ENCODE measurements at regions not wholly inside any gene's neighbourhood (a gene's known extent, or its start where the extent isn't known, plus 50 kb on each side); places are given as distances from the start of the nearest gene placed in this dataset.

- no peak overlapping the region for H3K27ac ChIP-seq (replicated peaks)
- H3K4me3 ChIP-seq (replicated peaks; ENCODE audit: insufficient read depth, low read length) = no peak overlapping the region
- DNase-seq (ENCODE audit: low read depth in 1 of 2, low spot score in 1 of 2) = no peak
- no peaks in the 10 kb centered on the region for H3K27me3 ChIP-seq (ENCODE audit: insufficient read depth, poor library complexity, severe bottlenecking)
- TF ChIP-seq REST (IDR thresholded peaks at IDR 0.05; ENCODE audit: insufficient replicate concordance, low read depth) (no peak), CTCF (IDR thresholded peaks at IDR 0.05; ENCODE audit: insufficient read depth, low read length) (no peak), SPI1 (IDR thresholded peaks at IDR 0.05; ENCODE audit: borderline replicate concordance, low read depth) (no peak), POLR2AphosphoS5 (IDR thresholded peaks at IDR 0.05; ENCODE audit: low read depth) (no peak), GABPA (IDR thresholded peaks at IDR 0.05; ENCODE audit: low read depth) (no peak)
Observed at GRCh38 chr4:18441676-18442075, 420.1 kb upstream of the LCORL start.

GRCh38 chr4:18441203-18441590 is 419.6 kb upstream of the LCORL start:
- Histone ChIP-seq H3K4me3 (replicated peaks; ENCODE audit: insufficient read depth, low read length) (no peak overlapping the region), H3K27ac (replicated peaks) (no peak overlapping the region), H3K27me3 (ENCODE audit: insufficient read depth, poor library complexity, severe bottlenecking) (no peaks in the 10 kb centered on the region)
- DNase-seq (ENCODE audit: low read depth in 1 of 2, low spot score in 1 of 2) = no peak
- no peak for TF ChIP-seq CTCF (IDR thresholded peaks at IDR 0.05; ENCODE audit: insufficient read depth, low read length)

GRCh38 chr4:18440527-18441202 is 419.1 kb upstream of the LCORL start:
- TF ChIP-seq REST (IDR thresholded peaks at IDR 0.05; ENCODE audit: insufficient replicate concordance, low read depth) (no peak), SPI1 (IDR thresholded peaks at IDR 0.05; ENCODE audit: borderline replicate concordance, low read depth) (no peak), CTCF (IDR thresholded peaks at IDR 0.05; ENCODE audit: insufficient read depth, low read length) (no peak), POLR2AphosphoS5 (IDR thresholded peaks at IDR 0.05; ENCODE audit: low read depth) (no peak), GABPA (IDR thresholded peaks at IDR 0.05; ENCODE audit: low read depth) (no peak)
- H3K4me3 ChIP-seq (replicated peaks; ENCODE audit: insufficient read depth, low read length) = no peak overlapping the region
- H3K27me3 ChIP-seq (ENCODE audit: insufficient read depth, poor library complexity, severe bottlenecking) = no peaks in the 10 kb centered on the region
- DNase-seq (ENCODE audit: low read depth in 1 of 2, low spot score in 1 of 2) = no peak
- no peak overlapping the region for H3K27ac ChIP-seq (replicated peaks)

GRCh38 chr4:18439311-18439710 is 417.8 kb upstream of the LCORL start:
- TF ChIP-seq REST (IDR thresholded peaks at IDR 0.05; ENCODE audit: insufficient replicate concordance, low read depth) (no peak), SPI1 (IDR thresholded peaks at IDR 0.05; ENCODE audit: borderline replicate concordance, low read depth) (no peak), CTCF (IDR thresholded peaks at IDR 0.05; ENCODE audit: insufficient read depth, low read length) (no peak), POLR2AphosphoS5 (IDR thresholded peaks at IDR 0.05; ENCODE audit: low read depth) (no peak), GABPA (IDR thresholded peaks at IDR 0.05; ENCODE audit: low read depth) (no peak)

More at GRCh38 chr4:18439311-18439710, 417.8 kb upstream of the LCORL start:
- Histone ChIP-seq H3K4me3 (replicated peaks; ENCODE audit: insufficient read depth, low read length) (no peak overlapping the region), H3K27me3 (ENCODE audit: insufficient read depth, poor library complexity, severe bottlenecking) (no peaks in the 10 kb centered on the region), H3K27ac (replicated peaks) (no peak overlapping the region)
- no peak for DNase-seq (ENCODE audit: low read depth in 1 of 2, low spot score in 1 of 2)

Data from HL-60 (cell line).